GM06990 (cell line): ENCODE measurements at regions not wholly inside any gene's neighbourhood (a gene's known extent, or its start where the extent isn't known, plus 50 kb on each side); places are given as distances from the start of the nearest gene placed in this dataset.

ENCODE experiments used
- DNase-seq: peaks from one replicate; pipeline ENCODE4 v3.0.0-alpha.2; 2011; ENCODE audit not compliant: insufficient read length; ENCODE audit errors: extremely low read depth
- H3K27me3 ChIP-seq: replicated peaks from 2 replicates; pipeline ENCODE4 v1.6.0; 2011; ENCODE audit warnings: low read length; ENCODE audit not compliant: control insufficient read depth, insufficient read depth
- H3K36me3 ChIP-seq: 2 replicates; pipeline ENCODE4 v1.5.1; 2011; ENCODE audit warnings: low read length; ENCODE audit not compliant: control insufficient read depth, insufficient read depth
- H3K4me3 ChIP-seq: replicated peaks from 2 replicates; pipeline ENCODE4 v1.5.1; 2011; ENCODE audit warnings: low read depth, mild to moderate bottlenecking, control low read depth, low read length
- TF ChIP-seq, protein P1 (sequence below): IDR thresholded peaks from 2 replicates; pipeline ENCODE4 v1.5.1; 2011; ENCODE audit warnings: low read length, control low read depth, mild to moderate bottlenecking, inconsistent platforms; ENCODE audit not compliant: insufficient read depth, poor library complexity, severe bottlenecking

DNA sequence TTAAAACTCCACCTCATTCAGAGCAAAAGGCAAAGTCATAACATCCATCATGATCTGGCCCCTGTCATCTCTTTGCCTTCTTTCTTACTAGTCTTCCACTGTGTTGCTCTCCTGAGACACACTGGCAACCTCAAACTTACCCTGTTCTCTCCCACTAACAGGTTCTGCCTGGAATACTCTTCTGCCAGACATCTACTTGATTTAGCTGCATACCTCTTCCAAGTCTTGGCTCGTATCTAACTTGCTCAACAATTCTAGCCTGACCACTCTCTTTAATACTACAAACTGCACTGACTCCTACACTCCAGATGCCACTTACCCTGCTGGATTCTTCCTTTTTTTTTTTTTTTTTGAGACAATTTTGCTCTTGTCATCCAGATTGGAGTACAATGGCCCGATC, 167.0 kb upstream of the MTPN start:
- H3K36me3 ChIP-seq, result no peaks in the 10 kb centered on the region
- no peak for DNase-seq
- TF ChIP-seq, protein P1, sequence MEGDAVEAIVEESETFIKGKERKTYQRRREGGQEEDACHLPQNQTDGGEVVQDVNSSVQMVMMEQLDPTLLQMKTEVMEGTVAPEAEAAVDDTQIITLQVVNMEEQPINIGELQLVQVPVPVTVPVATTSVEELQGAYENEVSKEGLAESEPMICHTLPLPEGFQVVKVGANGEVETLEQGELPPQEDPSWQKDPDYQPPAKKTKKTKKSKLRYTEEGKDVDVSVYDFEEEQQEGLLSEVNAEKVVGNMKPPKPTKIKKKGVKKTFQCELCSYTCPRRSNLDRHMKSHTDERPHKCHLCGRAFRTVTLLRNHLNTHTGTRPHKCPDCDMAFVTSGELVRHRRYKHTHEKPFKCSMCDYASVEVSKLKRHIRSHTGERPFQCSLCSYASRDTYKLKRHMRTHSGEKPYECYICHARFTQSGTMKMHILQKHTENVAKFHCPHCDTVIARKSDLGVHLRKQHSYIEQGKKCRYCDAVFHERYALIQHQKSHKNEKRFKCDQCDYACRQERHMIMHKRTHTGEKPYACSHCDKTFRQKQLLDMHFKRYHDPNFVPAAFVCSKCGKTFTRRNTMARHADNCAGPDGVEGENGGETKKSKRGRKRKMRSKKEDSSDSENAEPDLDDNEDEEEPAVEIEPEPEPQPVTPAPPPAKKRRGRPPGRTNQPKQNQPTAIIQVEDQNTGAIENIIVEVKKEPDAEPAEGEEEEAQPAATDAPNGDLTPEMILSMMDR, result no peak
- H3K4me3 ChIP-seq, result no peak overlapping the region
- H3K27me3 ChIP-seq, result no peaks in the 10 kb centered on the region

DNA sequence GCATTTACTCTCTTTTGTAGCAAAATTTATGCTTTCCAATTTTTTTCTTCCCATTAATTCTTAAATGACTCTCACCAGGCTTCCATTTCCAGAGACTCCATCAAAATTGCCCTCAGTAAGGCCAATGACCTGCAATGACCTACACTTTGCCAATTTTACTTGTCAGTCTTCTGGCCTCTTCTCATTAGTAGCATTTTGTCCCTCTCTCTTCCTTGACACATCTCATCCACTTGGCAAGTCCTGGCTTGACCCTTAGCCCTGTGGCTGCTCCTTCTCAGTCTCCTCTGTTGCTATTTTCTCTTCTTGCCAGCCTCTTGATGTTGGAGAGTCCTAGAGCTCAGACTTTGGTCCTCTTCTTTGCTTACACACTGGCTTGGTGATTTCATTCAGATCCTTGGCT, 166.1 kb upstream of the MTPN start:
- Histone ChIP-seq H3K36me3 (no peaks in the 10 kb centered on the region), H3K4me3 (no peak overlapping the region), H3K27me3 (no peaks in the 10 kb centered on the region)
- no peak for DNase-seq
- TF ChIP-seq, protein P1, result no peak

DNA sequence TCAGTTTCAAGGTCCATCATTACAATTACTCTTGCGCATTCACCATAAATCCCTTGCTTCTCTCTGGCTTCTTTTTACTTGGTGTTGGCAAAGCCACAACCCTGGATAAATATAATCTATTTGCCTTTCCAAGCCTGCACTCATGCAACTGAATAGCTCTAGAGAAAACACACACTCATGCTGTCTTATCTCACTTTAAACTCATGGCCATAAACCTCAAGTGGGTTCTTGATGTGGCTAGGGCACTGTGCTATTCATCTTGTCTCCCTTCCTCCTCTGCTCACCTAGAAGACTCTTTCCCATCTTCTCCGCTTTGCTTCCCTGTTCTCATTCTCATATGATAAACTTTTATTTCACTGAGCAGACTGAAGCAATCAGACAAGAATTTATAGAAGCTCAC, 165.4 kb upstream of the MTPN start:
- Histone ChIP-seq H3K36me3 (no peaks in the 10 kb centered on the region), H3K27me3 (no peaks in the 10 kb centered on the region), H3K4me3 (no peak overlapping the region)
- DNase-seq, result no peak
- TF ChIP-seq, protein P1, result no peak

DNA sequence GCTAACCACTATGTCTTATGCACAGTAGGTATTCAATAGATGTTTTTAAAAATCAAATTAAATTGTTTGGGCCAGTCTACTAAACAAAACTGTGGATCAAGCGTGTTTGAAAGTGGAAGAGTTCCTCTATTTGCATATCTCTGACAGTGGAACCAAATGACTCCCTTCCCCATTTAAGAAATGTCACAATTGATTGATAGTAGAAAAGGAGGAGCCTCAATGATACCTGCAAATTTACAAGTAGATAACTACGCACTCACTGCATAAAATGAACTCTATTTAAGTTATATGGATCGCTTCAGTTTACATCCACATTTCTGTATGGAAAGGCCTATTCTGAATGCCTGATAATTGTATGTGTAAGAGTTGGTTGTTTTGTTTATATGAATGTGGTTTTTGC, 163.3 kb upstream of the MTPN start:
- no peak for DNase-seq
- Histone ChIP-seq H3K36me3 (no peaks in the 10 kb centered on the region), H3K4me3 (no peak overlapping the region), H3K27me3 (no peaks in the 10 kb centered on the region)
- TF ChIP-seq, protein P1, result no peak

DNA sequence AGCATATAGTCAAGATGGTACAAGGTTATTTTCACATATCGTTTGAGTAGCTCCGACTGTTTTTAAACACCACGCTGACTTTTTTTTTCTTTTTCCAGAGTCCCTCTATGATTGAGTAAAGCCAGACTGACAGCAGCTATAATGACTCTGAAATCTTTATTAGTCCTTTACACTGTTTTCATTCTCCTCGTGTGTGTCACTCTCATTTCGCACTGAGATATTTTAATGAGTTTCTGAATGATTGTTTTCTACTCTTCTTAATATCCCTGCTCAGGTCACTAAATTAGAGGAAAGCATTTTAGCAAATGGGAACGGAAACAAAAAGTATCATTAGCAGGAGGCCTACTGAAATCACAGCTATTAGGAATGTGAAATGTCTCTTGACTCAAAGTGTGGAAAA, 162.3 kb upstream of the MTPN start:
- H3K36me3 ChIP-seq, result no peaks in the 10 kb centered on the region
- H3K27me3 ChIP-seq, result no peaks in the 10 kb centered on the region
- TF ChIP-seq, protein P1, result no peak
- no peak for DNase-seq
- H3K4me3 ChIP-seq, result no peak overlapping the region

DNA sequence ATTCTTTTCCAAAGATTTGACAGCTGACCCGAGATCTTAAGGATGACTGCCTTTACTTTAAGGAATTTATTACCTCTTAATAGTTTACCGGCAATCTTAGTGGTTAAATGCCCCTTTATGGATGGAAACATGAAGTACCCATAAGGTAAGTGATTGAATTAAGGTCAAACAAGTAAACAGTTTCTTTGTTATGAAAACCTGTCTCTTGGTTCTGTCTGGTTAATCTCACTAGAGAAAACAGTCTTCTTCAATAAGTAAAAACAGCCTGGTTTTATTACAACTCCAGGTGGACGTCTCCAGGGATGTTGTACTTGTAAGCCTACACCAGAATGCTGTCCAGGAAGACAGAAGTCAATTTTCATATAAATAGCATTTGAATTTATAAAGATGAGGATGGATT, 161.8 kb upstream of the MTPN start:
- no peak overlapping the region for H3K4me3 ChIP-seq

More for the DNA sequence above, 161.8 kb upstream of the MTPN start:
- TF ChIP-seq, protein P1, result no peak
- Histone ChIP-seq H3K27me3 (no peaks in the 10 kb centered on the region), H3K36me3 (no peaks in the 10 kb centered on the region)
- DNase-seq, result no peak
